ENCODE measurements at regions not wholly inside any gene's neighbourhood (a gene's known extent, or its start where the extent isn't known, plus 50 kb on each side); places are given as distances from the start of the nearest gene placed in this dataset.

- H3K4me3 ChIP-seq (ENCODE audit: low read length): no peak overlapping the region
- TF ChIP-seq CTCF (IDR thresholded peaks at IDR 0.05; ENCODE audit: insufficient read depth, low read depth, low read length, missing control alignments): no peak
- DNase-seq (ENCODE audit: low read depth): no peak
Measured at GRCh38 chr9:38306899-38307298, 85.6 kb upstream of the ALDH1B1 start.

DNA sequence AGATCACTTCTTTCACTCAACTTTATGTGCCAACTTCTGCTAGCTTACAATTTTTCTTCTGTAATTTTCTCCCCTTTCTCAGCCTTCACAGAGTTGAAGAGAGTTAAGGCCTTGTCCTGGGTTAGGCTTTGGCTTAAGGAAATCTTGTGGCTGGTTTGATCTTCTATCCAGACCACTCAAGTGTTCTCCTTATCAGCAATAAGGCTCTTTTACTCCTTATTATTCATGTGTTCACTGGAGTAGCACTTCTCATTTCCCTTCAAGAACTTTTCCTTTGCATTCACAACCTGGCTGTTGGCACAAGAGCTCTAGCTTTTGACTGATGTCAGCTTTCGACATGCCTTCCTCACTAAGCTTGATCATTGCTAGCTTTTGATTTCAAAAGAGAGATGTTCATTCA, 86.9 kb upstream of the ALDH1B1 start:
- no peak for TF ChIP-seq CTCF (IDR thresholded peaks at IDR 0.05; ENCODE audit: insufficient read depth, low read depth, low read length, missing control alignments)
- H3K4me3 ChIP-seq (ENCODE audit: low read length): no peak overlapping the region
- no peak for DNase-seq (ENCODE audit: low read depth)

DNA sequence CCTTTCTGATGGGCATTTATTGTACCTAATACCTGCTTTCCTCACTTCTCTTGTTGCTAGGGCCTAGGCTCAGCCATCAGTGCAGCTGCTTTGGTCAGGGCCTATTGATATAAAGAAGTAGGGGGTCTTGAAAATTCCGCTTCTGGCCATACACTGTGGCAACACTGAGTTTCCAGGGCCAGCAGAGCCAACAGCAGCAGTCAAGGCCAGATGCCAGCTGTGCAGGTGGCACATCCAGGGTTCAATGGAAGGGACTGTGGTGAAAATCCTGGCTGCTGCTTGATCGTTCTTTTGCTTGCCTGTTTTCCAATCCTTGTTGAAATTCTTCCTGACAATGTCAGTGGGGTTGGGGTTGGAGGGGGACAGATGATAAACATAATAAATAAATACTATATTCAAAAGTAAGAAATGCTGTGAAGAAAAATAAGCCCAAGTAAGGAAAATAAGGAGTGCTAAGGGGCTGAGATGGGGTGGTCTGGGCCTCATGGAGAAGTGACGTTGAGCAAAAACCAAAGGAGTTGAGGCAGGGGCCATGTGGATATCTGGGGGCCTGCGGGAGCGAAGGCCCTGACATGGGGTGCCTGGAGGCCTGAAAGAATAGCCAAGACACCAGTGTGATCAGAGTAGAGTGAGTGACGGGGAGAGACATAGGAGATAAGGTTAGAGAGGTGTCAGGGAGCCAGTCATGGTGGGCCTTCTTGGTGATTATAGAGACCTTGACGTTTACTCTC, 91.0 kb upstream of the ALDH1B1 start:
- H3K4me3 ChIP-seq (ENCODE audit: low read length): no peak overlapping the region
- no peak for DNase-seq (ENCODE audit: low read depth)
- TF ChIP-seq CTCF (IDR thresholded peaks at IDR 0.05; ENCODE audit: insufficient read depth, low read depth, low read length, missing control alignments): no peak

DNA sequence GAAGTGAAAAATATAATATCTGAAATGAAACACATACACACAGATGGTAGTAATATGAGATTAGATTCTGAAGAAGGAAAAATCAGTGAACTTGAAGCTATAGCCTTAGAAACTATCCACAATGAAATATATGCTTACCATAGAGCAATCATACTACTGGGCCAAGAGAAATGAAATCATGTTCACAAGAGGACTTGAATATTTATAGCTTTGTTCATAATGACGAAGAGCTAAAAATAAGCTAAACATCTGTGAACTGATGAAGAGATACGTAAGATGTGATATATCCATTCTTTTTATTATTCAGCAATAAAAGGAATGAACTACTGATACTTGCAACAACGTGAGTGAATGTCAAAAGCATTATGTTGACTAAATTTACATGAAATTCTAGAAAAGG, 92.6 kb upstream of the ALDH1B1 start:
- no peak overlapping the region for H3K4me3 ChIP-seq (ENCODE audit: low read length)
- TF ChIP-seq CTCF (IDR thresholded peaks at IDR 0.05; ENCODE audit: insufficient read depth, low read depth, low read length, missing control alignments): no peak
- no peak for DNase-seq (ENCODE audit: low read depth)

DNA sequence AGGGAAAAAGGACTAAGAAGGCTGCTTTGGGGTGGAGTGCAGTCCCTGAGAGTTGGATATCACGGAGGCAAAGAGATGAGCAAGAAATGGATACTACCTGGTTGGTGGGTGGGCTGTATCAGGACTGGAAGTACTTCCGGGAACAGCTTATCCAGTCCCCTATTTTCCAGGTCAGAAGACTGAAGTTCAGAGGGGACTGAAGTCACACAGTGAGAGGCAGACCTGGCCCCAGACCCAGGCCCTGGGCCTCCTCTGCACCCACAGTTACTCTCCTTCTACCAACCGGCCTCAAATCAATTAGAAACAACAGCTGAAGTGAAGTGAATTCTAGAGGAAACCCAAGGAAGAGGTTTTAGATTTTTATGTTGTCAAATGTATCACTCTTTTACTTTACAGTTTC, 93.6 kb upstream of the ALDH1B1 start:
- DNase-seq (ENCODE audit: low read depth): no peak
- no peak overlapping the region for H3K4me3 ChIP-seq (ENCODE audit: low read length)
- TF ChIP-seq CTCF (IDR thresholded peaks at IDR 0.05; ENCODE audit: insufficient read depth, low read depth, low read length, missing control alignments): no peak

DNA sequence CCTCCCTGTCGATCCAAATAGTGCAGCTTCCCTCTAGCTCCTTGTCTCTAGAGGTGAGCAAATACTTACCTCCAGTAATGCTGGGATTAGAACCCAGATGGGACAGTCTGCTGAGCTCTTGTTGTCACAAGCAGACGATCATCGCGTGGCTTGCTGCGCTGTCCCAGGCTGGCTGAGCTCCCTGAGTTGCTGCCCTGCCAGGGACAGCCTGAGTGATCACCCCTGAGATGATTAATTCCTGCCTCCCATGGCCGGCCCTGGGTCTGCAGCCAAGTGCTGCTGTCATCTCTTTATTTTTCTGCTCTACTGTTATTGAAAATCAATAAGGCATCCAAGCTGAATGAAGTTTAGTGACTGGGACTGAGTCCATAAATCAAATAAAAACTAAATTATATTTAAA, 94.0 kb upstream of the ALDH1B1 start:
- no peak for DNase-seq (ENCODE audit: low read depth)
- no peak for TF ChIP-seq CTCF (IDR thresholded peaks at IDR 0.05; ENCODE audit: insufficient read depth, low read depth, low read length, missing control alignments)
- H3K4me3 ChIP-seq (ENCODE audit: low read length): no peak overlapping the region

- DNase-seq (ENCODE audit: low read depth): no peak
- no peak overlapping the region for H3K4me3 ChIP-seq (ENCODE audit: low read length)
- no peak for TF ChIP-seq CTCF (IDR thresholded peaks at IDR 0.05; ENCODE audit: insufficient read depth, low read depth, low read length, missing control alignments)
Measured at GRCh38 chr9:38296807-38297206, 95.7 kb upstream of the ALDH1B1 start.
